ENCODE measurements at regions not wholly inside any gene's neighbourhood (a gene's known extent, or its start where the extent isn't known, plus 50 kb on each side); places are given as distances from the start of the nearest gene placed in this dataset.

GRCh38 chr14:85943192-85943591, 413.2 kb downstream of the FLRT2 start:
- no peaks in the 10 kb centered on the region for H3K27me3 ChIP-seq (ENCODE audit: control insufficient read depth in 3 of 3, insufficient read depth in 3 of 3, low read length in 2 of 3)
- H3K4me3 ChIP-seq, result no peak overlapping the region
- ATAC-seq (ENCODE audit: insufficient read depth, low FRiP score) (no peak), DNase-seq (no peak)
- H3K9ac ChIP-seq (ENCODE audit: insufficient read depth in 1 of 2, low read length in 2 of 2), result no peak overlapping the region
- H3K36me3 ChIP-seq (ENCODE audit: control insufficient read depth in 4 of 4, insufficient read depth in 4 of 4, low read length in 4 of 4), result no peaks in the 10 kb centered on the region
- WGBS, 2 donors, result 41 to 76% methylated on average over 1 of the region's 1 CpG
- no peak overlapping the region for H3K27ac ChIP-seq (ENCODE audit: low read depth in 1 of 2, low read length in 1 of 2)
- H3K9me3 ChIP-seq (ENCODE audit: control insufficient read depth in 4 of 4, insufficient read depth in 3 of 4, low read length in 3 of 4), result peaks cover 0 to 4% (median under 1%) of the 10 kb centered on the region in 4 donors
- TF ChIP-seq CTCF (IDR thresholded peaks at IDR 0.05; ENCODE audit: control extremely low read depth, extremely low read depth), result no peak
- H3K4me1 ChIP-seq (ENCODE audit: control insufficient read depth in 5 of 5, insufficient read depth in 5 of 5, low read length in 5 of 5), result no peaks in the 10 kb centered on the region

- H3K4me1 ChIP-seq (ENCODE audit: control insufficient read depth in 5 of 5, insufficient read depth in 5 of 5, low read length in 5 of 5), result no peaks in the 10 kb centered on the region
- no peak overlapping the region for H3K27ac ChIP-seq (ENCODE audit: low read depth in 1 of 2, low read length in 1 of 2)
- 26 to 35% methylated on average over 3 of the region's 3 CpGs for WGBS, 2 donors
- no peaks in the 10 kb centered on the region for H3K36me3 ChIP-seq (ENCODE audit: control insufficient read depth in 4 of 4, insufficient read depth in 4 of 4, low read length in 4 of 4)
- no peak for ATAC-seq (ENCODE audit: insufficient read depth, low FRiP score)
- H3K4me3 ChIP-seq, result no peak overlapping the region
- H3K9ac ChIP-seq (ENCODE audit: insufficient read depth in 1 of 2, low read length in 2 of 2), result no peak overlapping the region
- TF ChIP-seq CTCF (IDR thresholded peaks at IDR 0.05; ENCODE audit: control extremely low read depth, extremely low read depth), result no peak
- no peaks in the 10 kb centered on the region for H3K27me3 ChIP-seq (ENCODE audit: control insufficient read depth in 3 of 3, insufficient read depth in 3 of 3, low read length in 2 of 3)
- H3K9me3 ChIP-seq (ENCODE audit: control insufficient read depth in 4 of 4, insufficient read depth in 3 of 4, low read length in 3 of 4), result peaks cover 0 to 8% (median 5%) of the 10 kb centered on the region in 4 donors
- DNase-seq, result no peak
Observed at GRCh38 chr14:85934886-85935254, 404.9 kb downstream of the FLRT2 start.

- TF ChIP-seq CTCF (IDR thresholded peaks at IDR 0.05; ENCODE audit: control extremely low read depth, extremely low read depth), result no peak
- Histone ChIP-seq H3K4me3 (no peak overlapping the region), H3K27ac (ENCODE audit: low read depth in 1 of 2, low read length in 1 of 2) (no peak overlapping the region), H3K9me3 (ENCODE audit: control insufficient read depth in 4 of 4, insufficient read depth in 3 of 4, low read length in 3 of 4) (peaks cover 0 to 8% (median 7%) of the 10 kb centered on the region in 4 donors), H3K4me1 (ENCODE audit: control insufficient read depth in 5 of 5, insufficient read depth in 5 of 5, low read length in 5 of 5) (no peaks in the 10 kb centered on the region), H3K36me3 (ENCODE audit: control insufficient read depth in 4 of 4, insufficient read depth in 4 of 4, low read length in 4 of 4) (no peaks in the 10 kb centered on the region), H3K27me3 (ENCODE audit: control insufficient read depth in 3 of 3, insufficient read depth in 3 of 3, low read length in 2 of 3) (no peaks in the 10 kb centered on the region), H3K9ac (ENCODE audit: insufficient read depth in 1 of 2, low read length in 2 of 2) (no peak overlapping the region)
- DNase-seq (peak in 2 of 3 donors; percentile 14 to 21), ATAC-seq (ENCODE audit: insufficient read depth, low FRiP score) (peak; percentile 62)
- 44 to 50% methylated on average over 12 of the region's 12 CpGs for WGBS, 2 donors
Observed at GRCh38 chr14:85934123-85934885, 404.4 kb downstream of the FLRT2 start.

GRCh38 chr14:85921241-85921640, 391.3 kb downstream of the FLRT2 start:
- Histone ChIP-seq H3K36me3 (ENCODE audit: control insufficient read depth in 4 of 4, insufficient read depth in 4 of 4, low read length in 4 of 4) (no peaks in the 10 kb centered on the region), H3K9ac (ENCODE audit: insufficient read depth in 1 of 2, low read length in 2 of 2) (no peak overlapping the region), H3K9me3 (ENCODE audit: control insufficient read depth in 4 of 4, insufficient read depth in 3 of 4, low read length in 3 of 4) (no peaks in the 10 kb centered on the region), H3K27ac (ENCODE audit: low read depth in 1 of 2, low read length in 1 of 2) (no peak overlapping the region), H3K4me1 (ENCODE audit: control insufficient read depth in 5 of 5, insufficient read depth in 5 of 5, low read length in 5 of 5) (peaks cover 0 to 5% (median 0%) of the 10 kb centered on the region in 5 donors), H3K4me3 (no peak overlapping the region), H3K27me3 (ENCODE audit: control insufficient read depth in 3 of 3, insufficient read depth in 3 of 3, low read length in 2 of 3) (no peaks in the 10 kb centered on the region)
- no peak for TF ChIP-seq CTCF (IDR thresholded peaks at IDR 0.05; ENCODE audit: control extremely low read depth, extremely low read depth)
- ATAC-seq (ENCODE audit: insufficient read depth, low FRiP score) (no peak), DNase-seq (no peak)
- WGBS, 2 donors, result 64 to 85% methylated on average over 3 of the region's 3 CpGs
